H9 (cell line): ENCODE measurements at regions not wholly inside any gene's neighbourhood (a gene's known extent, or its start where the extent isn't known, plus 50 kb on each side); places are given as distances from the start of the nearest gene placed in this dataset.

ENCODE experiments used
- DNase-seq: peaks from one replicate; pipeline ENCODE4 v3.0.0-alpha.2; 2017
- H2AFZ ChIP-seq: one replicate; pipeline ENCODE4 v1.6.1; 2013; ENCODE audit warnings: mild to moderate bottlenecking, low read length, control low read depth, moderate library complexity
- H2AK5ac ChIP-seq: 2 replicates; pipeline ENCODE4 v1.6.1; 2013; ENCODE audit warnings: low read length, control low read depth, mixed read lengths; ENCODE audit not compliant: insufficient read length
- H2BK120ac ChIP-seq: one replicate; pipeline ENCODE4 v1.6.1; 2013; ENCODE audit warnings: low read depth, mild to moderate bottlenecking, low read length, control low read depth, inconsistent platforms; ENCODE audit not compliant: poor library complexity, severe bottlenecking
- H2BK12ac ChIP-seq: 2 replicates; pipeline ENCODE4 v1.6.1; 2013; ENCODE audit warnings: low read length, control low read depth, mixed read lengths, low read depth; ENCODE audit not compliant: insufficient read length
- H2BK15ac ChIP-seq: 2 replicates; pipeline ENCODE4 v1.6.1; 2013; ENCODE audit warnings: low read depth, low read length, control low read depth
- H2BK20ac ChIP-seq: one replicate; pipeline ENCODE4 v1.6.1; 2013; ENCODE audit warnings: low read depth, mild to moderate bottlenecking, low read length, control low read depth, inconsistent platforms; ENCODE audit not compliant: poor library complexity, severe bottlenecking
- H2BK5ac ChIP-seq: 2 replicates; pipeline ENCODE4 v1.6.1; 2013; ENCODE audit warnings: low read length, control low read depth, mixed read lengths; ENCODE audit not compliant: insufficient read length
- H3K14ac ChIP-seq: 2 replicates; pipeline ENCODE4 v1.6.1; 2013; ENCODE audit warnings: low read length, control low read depth; ENCODE audit not compliant: insufficient read depth
- H3K18ac ChIP-seq: 2 replicates; pipeline ENCODE4 v1.6.1; 2013; ENCODE audit warnings: low read depth, mild to moderate bottlenecking, mixed read lengths, low read length, control low read depth; ENCODE audit not compliant: insufficient read length
- H3K23ac ChIP-seq: 2 replicates; pipeline ENCODE4 v1.6.1; 2013; ENCODE audit warnings: low read length, control low read depth, mixed read lengths, low read depth; ENCODE audit not compliant: insufficient read length
- H3K23me2 ChIP-seq: 2 replicates; pipeline ENCODE4 v1.6.1; 2013; ENCODE audit warnings: low read depth, mild to moderate bottlenecking, mixed read lengths, low read length, control low read depth; ENCODE audit not compliant: insufficient read length, poor library complexity, severe bottlenecking
- H3K27ac ChIP-seq: 2 replicates; pipeline ENCODE4 v1.5.1; 2013; ENCODE audit warnings: low read length, control low read depth, mixed read lengths, low read depth; ENCODE audit not compliant: insufficient read length
- H3K27me3 ChIP-seq: 2 replicates; pipeline ENCODE4 v1.6.1; 2013; ENCODE audit warnings: low read length, control low read depth, inconsistent platforms; ENCODE audit not compliant: insufficient read depth
- H3K4ac ChIP-seq: 2 replicates; pipeline ENCODE4 v1.6.1; 2013; ENCODE audit warnings: low read depth, mild to moderate bottlenecking, control low read depth, inconsistent platforms, low read length, moderate library complexity
- H3K4me1 ChIP-seq: 2 replicates; pipeline ENCODE4 v1.6.1; 2013; ENCODE audit warnings: low read length, control low read depth, inconsistent platforms; ENCODE audit not compliant: insufficient read depth
- H3K4me2 ChIP-seq: 2 replicates; pipeline ENCODE4 v1.6.1; 2013; ENCODE audit warnings: low read length, control low read depth, mixed read lengths; ENCODE audit not compliant: insufficient read length, insufficient read depth
- H3K56ac ChIP-seq: 2 replicates; pipeline ENCODE4 v1.6.1; 2013; ENCODE audit warnings: low read depth, mild to moderate bottlenecking, mixed read lengths, low read length, control low read depth; ENCODE audit not compliant: insufficient read length
- H3K79me1 ChIP-seq: 2 replicates; pipeline ENCODE4 v1.6.1; 2013; ENCODE audit warnings: low read depth, mild to moderate bottlenecking, moderate library complexity, low read length, control low read depth, inconsistent platforms; ENCODE audit not compliant: insufficient read depth, poor library complexity, severe bottlenecking
- H3K79me2 ChIP-seq: 2 replicates; pipeline ENCODE4 v1.6.1; 2013; ENCODE audit warnings: low read length, control low read depth, inconsistent platforms; ENCODE audit not compliant: insufficient read depth
- H3K9ac ChIP-seq: 2 replicates; pipeline ENCODE4 v1.6.1; 2013; ENCODE audit warnings: low read length, control low read depth, mixed read lengths; ENCODE audit not compliant: insufficient read length; ENCODE audit errors: extremely low read depth
- H3K9me3 ChIP-seq: one replicate; pipeline ENCODE4 v1.6.1; 2013; ENCODE audit warnings: low read depth, low read length, inconsistent platforms; ENCODE audit not compliant: control insufficient read depth
- H3T11ph ChIP-seq: one replicate; pipeline ENCODE4 v1.6.1; 2013; ENCODE audit warnings: mild to moderate bottlenecking, low read length, control low read depth, inconsistent platforms
- H4K20me1 ChIP-seq: one replicate; pipeline ENCODE4 v1.6.1; 2013; ENCODE audit not compliant: control insufficient read depth, insufficient read length, insufficient read depth
- H4K5ac ChIP-seq: 2 replicates; pipeline ENCODE4 v1.6.1; 2013; ENCODE audit warnings: low read depth, mild to moderate bottlenecking, mixed read lengths, low read length, control low read depth; ENCODE audit not compliant: insufficient read length
- H4K8ac ChIP-seq: replicated peaks from 2 replicates; pipeline ENCODE4 v1.6.1; 2013; ENCODE audit warnings: low read length, control low read depth, mixed read lengths, low read depth; ENCODE audit not compliant: insufficient read length
- H4K91ac ChIP-seq: 2 replicates; pipeline ENCODE4 v1.6.1; 2013; ENCODE audit warnings: low read depth, mild to moderate bottlenecking, moderate library complexity, mixed read lengths, low read length, control low read depth; ENCODE audit not compliant: insufficient read length
- H3K27ac Mint-ChIP-seq, 3 experiments: 2 replicates in 2 of 3; 3 replicates in 1 of 3; pipeline ENCODE4 v1.8.0; 2020 to 2021; ENCODE audit warnings: mixed read lengths in 3 of 3, mild to moderate bottlenecking in 1 of 3, moderate library complexity in 1 of 3
- H3K27me3 Mint-ChIP-seq: 2 replicates; pipeline ENCODE4 v1.8.0; 2021; ENCODE audit warnings: low read depth, mild to moderate bottlenecking, moderate library complexity, mixed read lengths
- H3K36me3 Mint-ChIP-seq, 3 experiments: 2 replicates in 2 of 3; 3 replicates in 1 of 3; pipeline ENCODE4 v1.8.0; 2020 to 2021; ENCODE audit warnings: low read depth in 3 of 3, mixed read lengths in 3 of 3; ENCODE audit not compliant: insufficient read depth in 1 of 3
- H3K4me1 Mint-ChIP-seq, 2 experiments: 2 replicates each; pipeline ENCODE4 v1.8.0; 2020; ENCODE audit warnings: mixed read lengths in 2 of 2
- H3K4me3 Mint-ChIP-seq, 2 experiments: 2 replicates in 1 of 2; 3 replicates in 1 of 2; pipeline ENCODE4 v1.8.0; 2020 to 2021; ENCODE audit warnings: mild to moderate bottlenecking in 2 of 2, mixed read lengths in 2 of 2, moderate library complexity in 1 of 2
- H3K9me3 Mint-ChIP-seq, 2 experiments: 2 replicates in 1 of 2; 3 replicates in 1 of 2; pipeline ENCODE4 v1.8.0; 2020; ENCODE audit warnings: mild to moderate bottlenecking in 2 of 2, mixed read lengths in 2 of 2, moderate library complexity in 1 of 2
- WGBS: extraction: QIAGEN DNeasy Blood & Tissue Kit; methylation state at CpG from one replicate; pipeline ENCODE4 v1.1.7; 2013; ENCODE audit warnings: missing lambda C conversion rate, low lambda C conversion rate, mixed read lengths; ENCODE audit not compliant: insufficient read length; ENCODE audit errors: extremely low coverage; 5-methylcytosine and 5-hydroxymethylcytosine counted together
- TF ChIP-seq, protein P1 (sequence below): fragments of 200-600 bp; sonication (generic); conservative IDR thresholded peaks from 3 replicates; pipeline ENCODE4 v1.8.0; 2021; ENCODE audit warnings: antibody characterized with exemption, mild to moderate bottlenecking

DNA sequence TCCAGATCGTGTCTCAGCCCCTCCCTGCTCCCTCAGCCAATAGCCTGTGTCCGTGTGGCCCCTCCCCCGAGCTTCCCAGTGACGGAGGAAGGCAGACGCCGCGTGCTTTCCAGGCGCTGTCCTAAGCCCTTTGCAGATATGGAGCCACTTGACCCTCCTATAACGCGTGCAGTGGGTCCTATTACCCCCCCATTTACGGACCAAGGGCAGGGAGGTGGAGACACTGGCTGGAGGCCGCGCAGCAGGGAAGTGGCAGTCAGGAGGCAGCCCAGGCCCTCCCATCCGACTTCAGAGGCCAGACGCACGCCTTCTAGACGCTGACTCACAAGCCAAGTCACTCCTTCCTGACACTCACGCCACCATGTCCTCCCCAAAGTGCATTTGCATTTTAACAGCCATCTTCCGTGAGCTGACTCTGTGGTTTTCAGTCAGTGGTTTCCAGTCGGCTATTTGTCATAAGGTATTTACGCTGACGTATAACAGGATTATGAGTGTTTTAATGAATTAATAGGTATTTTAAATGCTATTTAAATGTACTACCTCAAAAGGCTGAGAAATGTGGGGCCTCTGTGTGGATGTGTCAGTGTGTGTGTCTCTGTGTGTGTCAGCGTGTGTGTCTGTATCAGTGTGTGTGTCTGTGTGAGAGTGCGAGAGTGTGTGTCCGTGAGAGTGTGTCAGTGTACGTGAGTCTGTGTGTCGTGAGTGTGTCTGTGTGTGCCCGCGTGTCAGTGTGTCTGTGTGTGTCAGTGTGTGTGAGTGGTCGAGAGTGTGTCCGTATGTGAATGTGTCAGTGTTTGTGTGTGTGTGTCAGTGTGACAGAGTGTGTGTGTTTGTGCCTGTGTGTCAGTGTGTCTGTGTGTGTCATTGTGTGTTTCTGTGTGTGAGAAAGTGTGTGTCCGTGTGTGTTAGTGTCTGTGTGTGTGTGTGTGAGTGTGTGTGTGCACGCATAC lies 92.0 kb upstream of the INSIG1 start:
- Histone ChIP-seq H2BK12ac (no peak overlapping the region), H4K8ac (no peak overlapping the region), H3K14ac (peak overlapping the region; percentile 36; the same call in 1 of the 2 replicates), H3K27me3 (no peaks in the 10 kb centered on the region), H3K4me1 (no peaks in the 10 kb centered on the region; the same call in 1 of the 2 replicates), H2AK5ac (no peak overlapping the region), H3K9ac (no peak overlapping the region), H3K79me2 (no peaks in the 10 kb centered on the region), H2BK5ac (no peak overlapping the region), H4K91ac (no peak overlapping the region), H3K18ac (peak overlapping the region; percentile 78), H3K56ac (no peak overlapping the region), H3K9me3 (no peaks in the 10 kb centered on the region), H2BK120ac (no peak overlapping the region), H4K5ac (no peak overlapping the region), H2BK15ac (no peak overlapping the region), H4K20me1 (no peaks in the 10 kb centered on the region), H3K23ac (no peak overlapping the region), H2BK20ac (no peak overlapping the region), H3K23me2 (peaks cover 4% of the 10 kb centered on the region), H3T11ph (no peak overlapping the region), H3K79me1 (no peaks in the 10 kb centered on the region), H3K4ac (no peak overlapping the region), H2AFZ (no peak overlapping the region), H3K27ac (no peak overlapping the region), H3K4me2 (no peak overlapping the region)
- H3K36me3 Mint-ChIP-seq: peaks cover 0 to 7% (median 6%) of the 10 kb centered on the region in 3 experiments; a peak in 4 of 7 replicates
- H3K27me3 Mint-ChIP-seq: peaks cover 6% of the 10 kb centered on the region
- DNase-seq: peak; percentile 73
- peak overlapping the region in 1 of 3 experiments; percentile 14; a peak in 3 of 7 replicates for H3K27ac Mint-ChIP-seq
- peaks cover 22 to 25% of the 10 kb centered on the region in 2 experiments for H3K4me1 Mint-ChIP-seq
- H3K4me3 Mint-ChIP-seq: no peak overlapping the region; a peak in 1 of 5 replicates
- 100% methylated on average over 2 of the region's 33 CpGs for WGBS
- TF ChIP-seq, protein P1, sequence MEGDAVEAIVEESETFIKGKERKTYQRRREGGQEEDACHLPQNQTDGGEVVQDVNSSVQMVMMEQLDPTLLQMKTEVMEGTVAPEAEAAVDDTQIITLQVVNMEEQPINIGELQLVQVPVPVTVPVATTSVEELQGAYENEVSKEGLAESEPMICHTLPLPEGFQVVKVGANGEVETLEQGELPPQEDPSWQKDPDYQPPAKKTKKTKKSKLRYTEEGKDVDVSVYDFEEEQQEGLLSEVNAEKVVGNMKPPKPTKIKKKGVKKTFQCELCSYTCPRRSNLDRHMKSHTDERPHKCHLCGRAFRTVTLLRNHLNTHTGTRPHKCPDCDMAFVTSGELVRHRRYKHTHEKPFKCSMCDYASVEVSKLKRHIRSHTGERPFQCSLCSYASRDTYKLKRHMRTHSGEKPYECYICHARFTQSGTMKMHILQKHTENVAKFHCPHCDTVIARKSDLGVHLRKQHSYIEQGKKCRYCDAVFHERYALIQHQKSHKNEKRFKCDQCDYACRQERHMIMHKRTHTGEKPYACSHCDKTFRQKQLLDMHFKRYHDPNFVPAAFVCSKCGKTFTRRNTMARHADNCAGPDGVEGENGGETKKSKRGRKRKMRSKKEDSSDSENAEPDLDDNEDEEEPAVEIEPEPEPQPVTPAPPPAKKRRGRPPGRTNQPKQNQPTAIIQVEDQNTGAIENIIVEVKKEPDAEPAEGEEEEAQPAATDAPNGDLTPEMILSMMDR: no peak
- H3K9me3 Mint-ChIP-seq: peaks cover 16 to 21% of the 10 kb centered on the region in 2 experiments
